ENCODE measurements at regions not wholly inside any gene's neighbourhood (a gene's known extent, or its start where the extent isn't known, plus 50 kb on each side); places are given as distances from the start of the nearest gene placed in this dataset.

GRCh38 chr18:25630682-25631081, 278.7 kb upstream of the ZNF521 start:
- FAIRE-seq, result no peak

GRCh38 chr18:25621682-25622081, 269.7 kb upstream of the ZNF521 start:
- no peak for FAIRE-seq

- no peak for FAIRE-seq
Measured at GRCh38 chr18:25621144-25621543, 269.2 kb upstream of the ZNF521 start.

- no peak for FAIRE-seq
Measured at GRCh38 chr18:25614168-25614567, 262.2 kb upstream of the ZNF521 start.

GRCh38 chr18:25612466-25612865, 260.5 kb upstream of the ZNF521 start:
- no peak for FAIRE-seq

GRCh38 chr18:25608091-25608490, 256.1 kb upstream of the ZNF521 start:
- FAIRE-seq, result no peak

DNA sequence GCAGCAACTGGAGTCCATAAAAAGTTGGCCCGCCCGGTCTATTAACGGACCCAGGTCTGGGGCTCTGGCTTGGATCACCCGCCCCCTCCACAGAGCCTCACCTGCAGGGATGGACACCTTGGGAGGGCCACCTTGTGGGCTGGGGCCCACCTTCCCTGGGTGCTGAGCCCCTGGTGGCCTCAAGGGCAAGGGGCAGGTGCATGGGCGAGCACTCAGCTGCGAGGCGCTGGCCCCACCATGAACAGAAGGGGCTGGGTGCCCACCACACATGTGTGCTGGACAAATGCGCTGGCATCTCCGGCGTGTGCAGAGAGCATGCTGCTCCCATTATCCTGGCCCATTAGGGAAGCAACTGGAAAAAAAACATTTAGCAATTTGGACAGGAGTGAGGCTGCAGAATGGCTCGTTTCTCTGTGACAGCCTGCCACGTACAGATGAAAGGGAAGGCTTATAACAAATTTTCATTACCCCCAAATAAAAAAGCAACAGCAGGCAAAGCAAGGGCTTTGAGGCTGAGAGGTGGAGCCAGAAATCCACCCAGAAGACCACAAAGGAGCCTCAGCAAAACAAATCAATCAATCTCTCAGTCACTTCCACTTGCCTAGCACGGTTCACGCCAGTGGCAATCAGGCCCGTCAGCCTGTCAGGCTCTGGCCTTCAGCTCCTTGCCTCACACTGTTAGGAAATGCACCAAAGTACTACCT, 253.1 kb upstream of the ZNF521 start:
- no peak for FAIRE-seq

- no peak for FAIRE-seq
Measured at GRCh38 chr18:25604196-25604893, 252.4 kb upstream of the ZNF521 start.

GRCh38 chr18:25599443-25599842, 247.5 kb upstream of the ZNF521 start:
- FAIRE-seq, result no peak

GRCh38 chr18:25597476-25597875, 245.5 kb upstream of the ZNF521 start:
- no peak for FAIRE-seq

GRCh38 chr18:25595274-25596060, 243.5 kb upstream of the ZNF521 start:
- FAIRE-seq, result no peak

- FAIRE-seq, result no peak
Measured at GRCh38 chr18:25594351-25594750, 242.4 kb upstream of the ZNF521 start.

DNA sequence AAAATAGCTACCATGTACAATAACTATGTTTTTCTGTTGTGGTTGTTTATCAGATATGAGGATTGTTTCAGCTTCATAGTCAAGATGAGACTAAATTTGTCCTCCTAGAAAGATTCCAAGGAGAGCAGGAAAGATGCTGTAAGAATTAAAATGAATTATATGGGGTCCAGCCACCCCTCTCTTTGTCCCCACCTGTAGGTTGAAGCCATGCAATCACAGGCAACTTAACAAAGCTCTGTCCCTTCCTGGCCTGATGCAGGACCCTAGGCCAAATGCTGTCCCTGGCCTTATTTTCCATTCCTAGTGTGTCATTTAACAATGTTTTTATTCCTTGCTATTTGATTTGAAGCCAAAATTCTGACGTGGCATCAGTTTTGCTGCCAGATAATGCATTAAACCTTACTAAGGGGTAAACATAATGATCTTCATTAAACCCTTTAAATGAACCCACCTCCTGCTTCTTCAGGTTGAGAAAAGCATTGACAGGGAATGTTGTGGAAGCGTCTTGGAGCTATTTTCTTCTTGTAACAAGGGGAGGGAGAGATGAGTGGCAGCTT, 240.9 kb upstream of the ZNF521 start:
- FAIRE-seq, result no peak

DNA sequence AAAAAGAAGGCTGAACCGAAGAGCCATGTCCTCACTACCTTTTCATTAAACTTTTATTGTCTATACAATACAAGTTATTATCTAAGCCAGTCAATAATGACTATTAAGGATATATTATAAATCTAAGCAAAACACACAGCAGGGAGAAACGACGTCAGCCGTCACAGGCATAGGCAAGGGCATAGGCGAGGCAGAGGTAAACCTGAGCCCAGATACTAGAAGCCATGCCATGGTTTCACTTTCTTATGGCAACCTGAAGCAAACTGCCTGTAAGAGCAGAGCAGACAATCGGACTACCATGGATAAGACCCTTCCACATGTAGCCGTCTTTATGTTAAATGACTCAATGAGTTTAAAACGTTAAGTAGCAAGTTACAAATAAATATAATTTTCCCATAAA, 238.5 kb upstream of the ZNF521 start:
- no peak for FAIRE-seq

DNA sequence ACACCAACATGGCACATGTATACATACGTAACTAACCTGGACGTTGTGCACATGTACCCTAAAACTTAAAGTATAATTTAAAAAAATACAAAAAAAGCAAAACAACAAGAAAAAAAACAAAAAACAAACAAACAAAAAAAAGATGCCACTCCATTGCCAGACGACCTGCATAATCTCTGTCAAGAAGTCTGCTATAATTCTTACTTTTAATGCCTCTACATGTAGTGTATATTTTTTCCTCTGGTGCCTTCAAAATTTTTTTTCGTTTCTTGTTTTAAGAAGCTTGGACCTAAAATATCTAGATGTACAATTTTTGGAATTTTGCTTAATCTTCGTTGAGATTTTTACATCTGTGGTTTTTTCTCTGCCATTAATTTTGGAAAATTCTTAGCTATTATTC, 235.6 kb upstream of the ZNF521 start:
- FAIRE-seq, result no peak

GRCh38 chr18:25568986-25569385, 217.0 kb upstream of the ZNF521 start:
- FAIRE-seq, result no peak

DNA sequence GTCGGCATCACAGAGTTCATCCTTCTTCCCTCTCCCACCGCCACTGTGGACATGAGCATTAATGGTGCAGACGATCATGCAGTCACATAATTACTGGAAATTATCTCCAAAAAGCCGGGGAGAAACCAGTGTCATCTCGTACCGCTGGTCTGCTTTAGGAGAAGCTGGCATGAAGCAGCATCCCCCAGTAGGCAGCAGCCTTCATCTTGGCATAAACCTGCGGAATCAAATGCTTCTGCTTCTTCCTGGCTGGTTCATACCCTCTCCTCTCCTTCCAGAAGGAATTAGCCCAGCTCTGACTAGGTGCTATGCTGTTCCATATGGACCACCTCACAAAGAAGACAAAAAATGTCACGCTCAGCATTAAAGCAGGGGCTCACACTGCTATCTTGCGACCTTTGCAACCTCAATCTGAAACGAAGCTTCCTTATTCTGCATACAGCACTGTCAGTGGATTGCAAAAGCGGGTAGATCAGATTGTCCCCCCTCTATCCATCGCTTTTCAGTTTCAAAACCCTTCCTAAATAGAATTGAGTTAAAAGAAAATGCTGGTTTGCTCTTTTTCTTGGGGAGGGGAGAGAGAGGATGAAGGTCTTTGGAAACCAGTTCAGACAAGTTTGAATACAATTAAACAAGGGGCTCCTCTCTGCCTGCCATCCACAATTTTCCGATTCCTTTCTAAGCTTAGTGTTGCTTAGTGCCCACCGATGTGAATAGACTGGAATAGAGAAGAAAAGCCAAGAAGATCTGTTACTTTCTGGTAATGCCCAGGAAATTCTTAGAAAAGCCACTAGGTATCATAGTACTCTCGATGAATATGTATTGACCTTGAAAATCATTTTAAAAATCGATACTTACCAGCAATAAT, 212.1 kb upstream of the ZNF521 start:
- FAIRE-seq, result no peak

DNA sequence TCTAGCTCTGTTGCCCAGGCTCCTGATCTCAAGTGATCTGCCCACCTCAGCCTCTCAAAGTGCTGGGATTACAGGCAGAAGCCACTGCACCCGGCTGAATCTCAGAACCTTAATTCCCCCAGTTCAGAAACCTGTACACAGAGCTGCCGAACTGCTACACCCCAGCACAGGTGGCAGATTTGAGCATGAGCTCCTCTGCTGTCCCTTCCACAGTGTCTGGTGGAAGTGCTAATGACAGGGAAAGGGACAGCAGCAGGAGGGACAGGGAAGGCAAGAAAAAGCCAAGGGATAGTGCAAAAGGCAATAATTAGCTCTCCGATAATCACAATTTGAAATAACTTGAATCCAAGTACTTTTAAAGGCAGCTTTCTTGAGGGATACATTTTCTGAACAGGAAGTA, 211.4 kb upstream of the ZNF521 start:
- FAIRE-seq, result no peak

DNA sequence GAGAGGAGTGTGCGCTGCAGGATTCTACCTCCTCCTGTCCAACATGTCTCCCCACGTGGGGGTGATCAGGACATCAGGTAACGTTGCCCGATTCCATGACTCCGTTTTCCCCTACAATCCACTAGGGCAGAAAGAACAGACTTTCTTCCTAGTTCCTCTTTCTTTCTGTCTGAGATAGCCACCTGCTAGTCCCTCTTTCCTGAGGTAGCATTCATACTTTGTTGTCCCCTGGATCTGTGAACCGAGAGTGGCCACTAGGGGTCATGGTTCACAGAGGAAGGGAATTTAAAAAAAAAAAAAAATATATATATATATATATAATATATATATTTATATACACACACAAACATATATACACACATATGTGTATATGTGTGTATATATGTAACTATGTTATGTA, 210.0 kb upstream of the ZNF521 start:
- peak; percentile 54 for FAIRE-seq

GRCh38 chr18:25560369-25560768, 208.4 kb upstream of the ZNF521 start:
- no peak for FAIRE-seq

GRCh38 chr18:25557011-25557410, 205.0 kb upstream of the ZNF521 start:
- no peak for FAIRE-seq

- FAIRE-seq, result no peak
Measured at GRCh38 chr18:25553631-25554263, 201.8 kb upstream of the ZNF521 start.
